GM23338 (cell line): ENCODE measurements at regions not wholly inside any gene's neighbourhood (a gene's known extent, or its start where the extent isn't known, plus 50 kb on each side); places are given as distances from the start of the nearest gene placed in this dataset.

ENCODE experiments used
- ATAC-seq: fragments of 200-7000 bp; cut with Tn5 transposase; 3 replicates; pipeline ENCODE4 v1.9.1; 2020
- DNase-seq: peaks from one replicate; pipeline ENCODE4 v3.0.0-alpha.2; 2015; ENCODE audit warnings: low spot score
- H2AFZ ChIP-seq: fragments of 200-600 bp; sonication (generic); 2 replicates; pipeline ENCODE4 v1.8.0; 2016; ENCODE audit warnings: antibody characterized with exemption, mild to moderate bottlenecking, moderate library complexity
- H3F3A ChIP-seq: fragments of 200-600 bp; sonication (generic); replicated peaks from 2 replicates; pipeline ENCODE4 v1.8.0; 2017; ENCODE audit warnings: antibody characterized with exemption, mixed run types, low read depth
- H3K27ac ChIP-seq: fragments of 200-600 bp; sonication (generic); 2 replicates; pipeline ENCODE4 v1.6.1; 2016; ENCODE audit warnings: low read depth
- H3K27me3 ChIP-seq: fragments of 200-600 bp; sonication (generic); 2 replicates; pipeline ENCODE4 v1.8.0; 2016; ENCODE audit warnings: mild to moderate bottlenecking, mixed run types, moderate library complexity; ENCODE audit not compliant: insufficient read depth
- H3K36me3 ChIP-seq: fragments of 200-600 bp; sonication (generic); 2 replicates; pipeline ENCODE4 v1.8.0; 2016; ENCODE audit warnings: mild to moderate bottlenecking; ENCODE audit not compliant: insufficient read depth
- H3K4me1 ChIP-seq: fragments of 200-600 bp; sonication (generic); 2 replicates; pipeline ENCODE4 v1.8.0; 2016; ENCODE audit warnings: mild to moderate bottlenecking, moderate library complexity; ENCODE audit not compliant: insufficient read depth
- H3K4me2 ChIP-seq: fragments of 200-600 bp; sonication (generic); 2 replicates; pipeline ENCODE4 v1.7.1; 2017; ENCODE audit warnings: mixed run types
- H3K4me3 ChIP-seq: fragments of 200-600 bp; sonication (generic); 2 replicates; pipeline ENCODE4 v1.6.1; 2016; ENCODE audit warnings: mixed run types
- H3K79me2 ChIP-seq: fragments of 200-600 bp; sonication (generic); replicated peaks from 2 replicates; pipeline ENCODE4 v1.8.0; 2017; ENCODE audit warnings: mild to moderate bottlenecking; ENCODE audit not compliant: insufficient read depth
- H3K9me2 ChIP-seq: fragments of 200-600 bp; sonication (generic); 2 replicates; pipeline ENCODE4 v1.8.0; 2017; ENCODE audit not compliant: insufficient read depth
- H4K20me1 ChIP-seq: fragments of 200-600 bp; sonication (generic); replicated peaks from 2 replicates; pipeline ENCODE4 v1.8.0; 2017; ENCODE audit warnings: mild to moderate bottlenecking; ENCODE audit not compliant: insufficient read depth
- H3K27ac Mint-ChIP-seq: 2 replicates; pipeline ENCODE4 v1.8.0; 2020; ENCODE audit warnings: inconsistent platforms, mild to moderate bottlenecking, moderate library complexity, mixed read lengths
- H3K27me3 Mint-ChIP-seq: 3 replicates; pipeline ENCODE4 v1.8.0; 2022; ENCODE audit warnings: low read depth, mild to moderate bottlenecking, moderate library complexity, mixed read lengths, inconsistent platforms; ENCODE audit not compliant: insufficient read depth, poor library complexity
- H3K36me3 Mint-ChIP-seq: 3 replicates; pipeline ENCODE4 v1.8.0; 2021; ENCODE audit warnings: low read depth, mild to moderate bottlenecking, inconsistent platforms, moderate library complexity, mixed read lengths
- H3K4me1 Mint-ChIP-seq: 3 replicates; pipeline ENCODE4 v1.8.0; 2020; ENCODE audit warnings: mild to moderate bottlenecking, inconsistent platforms, mixed read lengths
- H3K4me3 Mint-ChIP-seq: 3 replicates; pipeline ENCODE4 v1.8.0; 2021; ENCODE audit warnings: moderate library complexity, mild to moderate bottlenecking, inconsistent platforms, mixed read lengths
- H3K9me3 Mint-ChIP-seq: 3 replicates; pipeline ENCODE4 v1.8.0; 2020; ENCODE audit warnings: moderate library complexity, mild to moderate bottlenecking, inconsistent platforms, mixed read lengths
- CREB1 ChIP-seq: fragments of 250-450 bp; sonication (Bioruptor Pico); IDR thresholded peaks from 2 replicates; pipeline ENCODE4 v1.5.0; 2020; ENCODE audit warnings: low read depth, mild to moderate bottlenecking, moderate library complexity
- EZH2 ChIP-seq: fragments of 200-600 bp; sonication (generic); IDR thresholded peaks from one replicate; pipeline ENCODE4 v1.8.0; 2017; ENCODE audit warnings: antibody characterized with exemption, mild to moderate bottlenecking, low read depth; ENCODE audit not compliant: unreplicated experiment
- EZH2phosphoT487 ChIP-seq: fragments of 200-600 bp; sonication (generic); IDR thresholded peaks from one replicate; pipeline ENCODE4 v1.8.1; 2018; ENCODE audit warnings: antibody characterized with exemption; ENCODE audit not compliant: unreplicated experiment
- JUNB ChIP-seq: IDR thresholded peaks from one replicate; pipeline ENCODE4 v1.6.1; 2016; ENCODE audit warnings: antibody characterized with exemption; ENCODE audit not compliant: unreplicated experiment
- NANOG ChIP-seq: IDR thresholded peaks from 2 replicates; pipeline ENCODE4 v1.6.1; 2016; ENCODE audit warnings: antibody characterized with exemption, borderline replicate concordance
- POLR2AphosphoS5 ChIP-seq: IDR thresholded peaks from 2 replicates; pipeline ENCODE4 v1.6.1; 2016; ENCODE audit warnings: antibody characterized with exemption, low read depth
- STAT1 ChIP-seq: IDR thresholded peaks from one replicate; pipeline ENCODE4 v1.6.1; 2016; ENCODE audit warnings: antibody characterized with exemption; ENCODE audit not compliant: unreplicated experiment
- ZNF114 ChIP-seq: fragments of 250-450 bp; sonication (Bioruptor Pico); IDR thresholded peaks from 2 replicates; pipeline ENCODE4 v1.5.0; 2020; ENCODE audit warnings: mild to moderate bottlenecking, moderate library complexity
- ZNF331 ChIP-seq: fragments of 250-450 bp; sonication (Bioruptor Pico); IDR thresholded peaks from 2 replicates; pipeline ENCODE4 v1.5.0; 2020; ENCODE audit warnings: low read depth, mild to moderate bottlenecking, moderate library complexity
- TF ChIP-seq, protein P1 (sequence below), 2 experiments: fragments of 200-600 bp in 1 of 2; sonication (generic) in 1 of 2; conservative IDR thresholded peaks; 2 replicates each; pipeline versions ENCODE4 v1.5.1 to v1.6.1; 2016 to 2017; ENCODE audit warnings: antibody characterized with exemption in 2 of 2, low read depth in 2 of 2, mild to moderate bottlenecking in 2 of 2, moderate library complexity in 1 of 2
- TF ChIP-seq, protein P2 (sequence below): IDR thresholded peaks from one replicate; pipeline ENCODE4 v1.6.1; 2018; ENCODE audit warnings: antibody characterized with exemption; ENCODE audit not compliant: unreplicated experiment
- TF ChIP-seq, protein P3 (sequence below): IDR thresholded peaks from 2 replicates; pipeline ENCODE4 v1.6.1; 2016; ENCODE audit warnings: antibody characterized with exemption

DNA sequence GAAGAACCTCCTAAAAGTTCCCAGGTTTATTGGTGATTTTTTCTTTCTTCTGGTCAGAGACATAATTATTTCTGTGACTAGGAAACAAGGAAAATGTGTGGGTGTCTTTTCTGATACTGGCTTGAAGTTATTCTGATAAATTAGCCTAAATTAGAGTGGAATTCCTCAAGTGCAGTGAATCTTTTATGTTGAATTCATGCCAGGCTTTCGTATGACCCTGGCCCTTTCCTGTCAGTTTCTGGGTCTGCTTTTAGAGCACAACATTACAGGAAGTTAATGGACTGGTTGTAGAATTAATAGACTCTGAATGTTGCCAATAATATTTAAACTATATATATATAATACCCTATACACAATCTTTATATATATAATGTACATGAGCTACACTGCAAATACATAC lies 230.6 kb upstream of the KIAA1217 start (continued):
- TF ChIP-seq, protein P1, sequence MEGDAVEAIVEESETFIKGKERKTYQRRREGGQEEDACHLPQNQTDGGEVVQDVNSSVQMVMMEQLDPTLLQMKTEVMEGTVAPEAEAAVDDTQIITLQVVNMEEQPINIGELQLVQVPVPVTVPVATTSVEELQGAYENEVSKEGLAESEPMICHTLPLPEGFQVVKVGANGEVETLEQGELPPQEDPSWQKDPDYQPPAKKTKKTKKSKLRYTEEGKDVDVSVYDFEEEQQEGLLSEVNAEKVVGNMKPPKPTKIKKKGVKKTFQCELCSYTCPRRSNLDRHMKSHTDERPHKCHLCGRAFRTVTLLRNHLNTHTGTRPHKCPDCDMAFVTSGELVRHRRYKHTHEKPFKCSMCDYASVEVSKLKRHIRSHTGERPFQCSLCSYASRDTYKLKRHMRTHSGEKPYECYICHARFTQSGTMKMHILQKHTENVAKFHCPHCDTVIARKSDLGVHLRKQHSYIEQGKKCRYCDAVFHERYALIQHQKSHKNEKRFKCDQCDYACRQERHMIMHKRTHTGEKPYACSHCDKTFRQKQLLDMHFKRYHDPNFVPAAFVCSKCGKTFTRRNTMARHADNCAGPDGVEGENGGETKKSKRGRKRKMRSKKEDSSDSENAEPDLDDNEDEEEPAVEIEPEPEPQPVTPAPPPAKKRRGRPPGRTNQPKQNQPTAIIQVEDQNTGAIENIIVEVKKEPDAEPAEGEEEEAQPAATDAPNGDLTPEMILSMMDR (conservative IDR thresholded peaks at IDR 0.05; ENCODE audit: low read depth in 2 of 2) = no peak
- TF ChIP-seq ZNF114 (CRISPR knock-in tag) (no peak), ZNF331 (no peak), NANOG (no peak), CREB1 (CRISPR knock-in tag) (no peak), STAT1 (no peak), JUNB (no peak)
- TF ChIP-seq, protein P2, sequence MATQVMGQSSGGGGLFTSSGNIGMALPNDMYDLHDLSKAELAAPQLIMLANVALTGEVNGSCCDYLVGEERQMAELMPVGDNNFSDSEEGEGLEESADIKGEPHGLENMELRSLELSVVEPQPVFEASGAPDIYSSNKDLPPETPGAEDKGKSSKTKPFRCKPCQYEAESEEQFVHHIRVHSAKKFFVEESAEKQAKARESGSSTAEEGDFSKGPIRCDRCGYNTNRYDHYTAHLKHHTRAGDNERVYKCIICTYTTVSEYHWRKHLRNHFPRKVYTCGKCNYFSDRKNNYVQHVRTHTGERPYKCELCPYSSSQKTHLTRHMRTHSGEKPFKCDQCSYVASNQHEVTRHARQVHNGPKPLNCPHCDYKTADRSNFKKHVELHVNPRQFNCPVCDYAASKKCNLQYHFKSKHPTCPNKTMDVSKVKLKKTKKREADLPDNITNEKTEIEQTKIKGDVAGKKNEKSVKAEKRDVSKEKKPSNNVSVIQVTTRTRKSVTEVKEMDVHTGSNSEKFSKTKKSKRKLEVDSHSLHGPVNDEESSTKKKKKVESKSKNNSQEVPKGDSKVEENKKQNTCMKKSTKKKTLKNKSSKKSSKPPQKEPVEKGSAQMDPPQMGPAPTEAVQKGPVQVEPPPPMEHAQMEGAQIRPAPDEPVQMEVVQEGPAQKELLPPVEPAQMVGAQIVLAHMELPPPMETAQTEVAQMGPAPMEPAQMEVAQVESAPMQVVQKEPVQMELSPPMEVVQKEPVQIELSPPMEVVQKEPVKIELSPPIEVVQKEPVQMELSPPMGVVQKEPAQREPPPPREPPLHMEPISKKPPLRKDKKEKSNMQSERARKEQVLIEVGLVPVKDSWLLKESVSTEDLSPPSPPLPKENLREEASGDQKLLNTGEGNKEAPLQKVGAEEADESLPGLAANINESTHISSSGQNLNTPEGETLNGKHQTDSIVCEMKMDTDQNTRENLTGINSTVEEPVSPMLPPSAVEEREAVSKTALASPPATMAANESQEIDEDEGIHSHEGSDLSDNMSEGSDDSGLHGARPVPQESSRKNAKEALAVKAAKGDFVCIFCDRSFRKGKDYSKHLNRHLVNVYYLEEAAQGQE = no peak
- TF ChIP-seq, protein P3, sequence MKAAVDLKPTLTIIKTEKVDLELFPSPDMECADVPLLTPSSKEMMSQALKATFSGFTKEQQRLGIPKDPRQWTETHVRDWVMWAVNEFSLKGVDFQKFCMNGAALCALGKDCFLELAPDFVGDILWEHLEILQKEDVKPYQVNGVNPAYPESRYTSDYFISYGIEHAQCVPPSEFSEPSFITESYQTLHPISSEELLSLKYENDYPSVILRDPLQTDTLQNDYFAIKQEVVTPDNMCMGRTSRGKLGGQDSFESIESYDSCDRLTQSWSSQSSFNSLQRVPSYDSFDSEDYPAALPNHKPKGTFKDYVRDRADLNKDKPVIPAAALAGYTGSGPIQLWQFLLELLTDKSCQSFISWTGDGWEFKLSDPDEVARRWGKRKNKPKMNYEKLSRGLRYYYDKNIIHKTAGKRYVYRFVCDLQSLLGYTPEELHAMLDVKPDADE = no peak

DNA sequence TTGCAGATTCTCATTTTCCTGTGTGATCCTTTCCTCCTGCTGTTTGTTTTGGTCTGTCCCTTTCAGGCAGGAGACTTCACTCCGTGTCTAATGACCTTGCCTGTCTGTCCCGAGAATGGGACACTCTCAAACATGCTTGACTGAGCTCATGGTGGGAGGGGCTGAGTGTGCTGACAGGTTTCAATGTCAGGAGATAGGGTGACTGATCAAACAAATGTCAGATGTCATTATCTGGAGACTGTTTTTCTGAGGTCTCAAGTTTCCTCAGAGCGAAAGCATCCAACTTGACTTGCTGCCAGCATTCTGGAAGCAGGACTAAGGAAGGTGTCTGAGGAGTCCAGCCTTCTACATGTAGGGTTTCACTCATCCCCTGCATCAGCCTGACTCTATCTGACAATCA lies 228.8 kb upstream of the KIAA1217 start:
- no peak overlapping the region for H3K27ac Mint-ChIP-seq
- Histone ChIP-seq H3K27me3 (no peaks in the 10 kb centered on the region), H3F3A (no peaks in the 10 kb centered on the region), H3K4me2 (no peak overlapping the region), H3K9me2 (no peaks in the 10 kb centered on the region; the same call in 1 of the 2 replicates), H3K79me2 (no peaks in the 10 kb centered on the region), H2AFZ (peak overlapping the region; percentile 60; the same call in 1 of the 2 replicates), H3K27ac (no peak overlapping the region), H4K20me1 (no peaks in the 10 kb centered on the region), H3K36me3 (no peaks in the 10 kb centered on the region), H3K4me1 (no peaks in the 10 kb centered on the region), H3K4me3 (no peak overlapping the region)
- H3K4me3 Mint-ChIP-seq = no peak overlapping the region
- H3K9me3 Mint-ChIP-seq = no peaks in the 10 kb centered on the region
- no peak for ATAC-seq
- H3K27me3 Mint-ChIP-seq = peaks cover 6% of the 10 kb centered on the region
- peaks cover 16% of the 10 kb centered on the region for H3K4me1 Mint-ChIP-seq
- H3K36me3 Mint-ChIP-seq = no peaks in the 10 kb centered on the region
- no peak for DNase-seq
- TF ChIP-seq ZNF331 = no peak
- TF ChIP-seq, protein P1 (conservative IDR thresholded peaks at IDR 0.05; ENCODE audit: low read depth in 2 of 2) = no peak
- TF ChIP-seq POLR2AphosphoS5 = no peak
- TF ChIP-seq JUNB = no peak
- no peak for TF ChIP-seq EZH2
- TF ChIP-seq ZNF114 (CRISPR knock-in tag) = no peak
- no peak for TF ChIP-seq STAT1
- no peak for TF ChIP-seq NANOG
- TF ChIP-seq, protein P3 = no peak
- TF ChIP-seq CREB1 (CRISPR knock-in tag) = no peak
- TF ChIP-seq, protein P2 = no peak
- no peak for TF ChIP-seq EZH2phosphoT487
